ENCODE measurements at regions not wholly inside any gene's neighbourhood (a gene's known extent, or its start where the extent isn't known, plus 50 kb on each side); places are given as distances from the start of the nearest gene placed in this dataset.
"Not testable (repeated sequence)": the region's sequence is repeated elsewhere in the genome, so short reads cannot be mapped to it uniquely, and the experiment has no call there.

DNA sequence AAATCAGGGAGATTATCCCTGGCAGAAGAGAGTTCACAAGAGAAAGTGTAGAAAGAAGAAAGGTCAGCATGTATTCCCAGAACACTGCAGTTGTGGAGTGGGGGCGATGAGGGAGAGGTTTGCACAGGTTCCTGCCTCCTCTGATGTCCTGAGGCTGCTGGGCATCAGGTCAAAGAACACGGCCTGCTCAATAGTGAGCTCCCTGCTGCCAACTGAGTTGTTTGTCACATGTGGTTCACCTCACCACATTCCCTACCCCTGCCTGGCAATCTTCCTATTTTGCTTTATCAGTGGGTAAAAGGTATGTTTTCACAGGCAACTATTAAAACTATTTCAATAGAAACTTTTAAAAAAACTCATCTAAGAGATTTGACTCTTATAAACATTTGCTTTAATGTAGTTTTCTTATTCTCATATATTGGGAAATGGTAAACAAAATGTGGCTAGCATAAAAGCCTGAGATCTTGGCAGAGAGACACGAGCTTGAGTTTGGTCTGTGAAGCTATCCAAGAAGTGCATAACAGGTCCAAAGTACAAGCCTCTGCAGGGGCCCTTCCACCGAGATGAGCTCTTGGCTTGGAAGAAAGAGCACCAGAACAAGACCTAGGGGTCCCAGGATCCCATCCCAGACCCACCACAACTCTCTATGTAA, 123.9 kb upstream of the SRD5A2 start:
- no peak overlapping the region for H3K27ac ChIP-seq
- no peak for TF ChIP-seq ZFX (IDR thresholded peaks at IDR 0.05)
- TF ChIP-seq, protein P1, sequence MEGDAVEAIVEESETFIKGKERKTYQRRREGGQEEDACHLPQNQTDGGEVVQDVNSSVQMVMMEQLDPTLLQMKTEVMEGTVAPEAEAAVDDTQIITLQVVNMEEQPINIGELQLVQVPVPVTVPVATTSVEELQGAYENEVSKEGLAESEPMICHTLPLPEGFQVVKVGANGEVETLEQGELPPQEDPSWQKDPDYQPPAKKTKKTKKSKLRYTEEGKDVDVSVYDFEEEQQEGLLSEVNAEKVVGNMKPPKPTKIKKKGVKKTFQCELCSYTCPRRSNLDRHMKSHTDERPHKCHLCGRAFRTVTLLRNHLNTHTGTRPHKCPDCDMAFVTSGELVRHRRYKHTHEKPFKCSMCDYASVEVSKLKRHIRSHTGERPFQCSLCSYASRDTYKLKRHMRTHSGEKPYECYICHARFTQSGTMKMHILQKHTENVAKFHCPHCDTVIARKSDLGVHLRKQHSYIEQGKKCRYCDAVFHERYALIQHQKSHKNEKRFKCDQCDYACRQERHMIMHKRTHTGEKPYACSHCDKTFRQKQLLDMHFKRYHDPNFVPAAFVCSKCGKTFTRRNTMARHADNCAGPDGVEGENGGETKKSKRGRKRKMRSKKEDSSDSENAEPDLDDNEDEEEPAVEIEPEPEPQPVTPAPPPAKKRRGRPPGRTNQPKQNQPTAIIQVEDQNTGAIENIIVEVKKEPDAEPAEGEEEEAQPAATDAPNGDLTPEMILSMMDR (conservative IDR thresholded peaks at IDR 0.05), result no peak

DNA sequence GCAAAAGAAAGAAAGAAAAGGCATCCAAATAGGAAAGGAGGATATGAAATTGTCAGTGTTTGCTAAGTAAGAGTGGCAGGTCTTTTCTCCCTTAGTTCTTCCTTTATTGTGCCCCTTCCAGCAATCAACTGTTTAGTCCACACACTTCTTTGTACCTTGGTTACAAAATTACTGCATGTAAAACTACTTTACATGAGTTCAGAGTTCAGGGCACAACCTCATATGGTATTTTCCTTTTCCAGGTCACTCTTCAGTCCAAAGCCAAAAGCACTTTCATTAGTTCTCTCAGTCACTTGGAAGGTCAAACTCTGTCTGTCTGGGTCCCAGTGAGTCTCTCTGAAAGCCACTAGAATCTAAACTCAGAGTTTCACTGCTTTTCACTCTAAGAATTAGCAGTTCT, 122.5 kb upstream of the SRD5A2 start:
- H3K27ac ChIP-seq, result no peak overlapping the region
- no peak for TF ChIP-seq ZFX (IDR thresholded peaks at IDR 0.05)
- TF ChIP-seq, protein P1 (conservative IDR thresholded peaks at IDR 0.05), result no peak

DNA sequence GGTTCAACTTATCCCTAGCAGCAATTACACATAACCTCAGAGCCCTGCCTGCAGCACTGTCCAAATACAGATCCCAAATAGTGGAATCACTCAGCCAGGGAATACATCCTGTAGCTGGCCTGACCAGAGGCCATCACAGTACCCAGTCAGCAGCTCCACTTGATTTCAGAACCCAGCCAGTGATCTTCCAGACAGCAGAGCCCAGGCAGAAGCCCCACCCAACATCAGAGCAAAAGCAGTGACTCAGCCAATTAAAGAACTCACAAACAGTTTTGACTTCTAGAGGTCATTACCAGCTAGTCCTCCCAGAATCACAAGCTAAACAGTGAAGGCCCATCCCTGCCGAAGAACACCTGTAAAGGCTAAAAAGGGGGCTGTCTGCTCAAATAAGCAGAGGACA, 118.0 kb upstream of the SRD5A2 start:
- no peak overlapping the region for H3K27ac ChIP-seq
- TF ChIP-seq, protein P1 (conservative IDR thresholded peaks at IDR 0.05), result no peak
- TF ChIP-seq ZFX (IDR thresholded peaks at IDR 0.05), result no peak

DNA sequence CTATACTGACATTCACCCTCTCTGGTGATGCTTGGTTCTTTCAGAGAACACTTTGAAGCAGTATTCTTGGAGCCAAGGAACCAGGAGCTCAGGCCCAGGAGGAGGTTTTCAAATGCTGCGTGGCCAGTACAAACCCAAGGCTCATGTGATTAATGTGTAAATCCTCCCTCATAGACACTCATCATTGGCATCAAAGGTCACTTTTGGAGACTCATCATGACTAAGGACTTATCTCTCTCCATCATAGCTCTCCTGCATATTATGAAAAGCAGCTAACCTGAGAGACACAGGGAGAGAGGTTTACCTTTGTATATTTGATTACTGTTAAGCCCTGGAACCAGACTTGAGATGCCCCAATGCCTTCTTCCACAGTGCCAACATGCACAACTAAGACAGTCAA, 115.3 kb upstream of the SRD5A2 start:
- no peak overlapping the region for H3K27ac ChIP-seq
- TF ChIP-seq, protein P1 (conservative IDR thresholded peaks at IDR 0.05), result no peak
- TF ChIP-seq ZFX (IDR thresholded peaks at IDR 0.05), result no peak

DNA sequence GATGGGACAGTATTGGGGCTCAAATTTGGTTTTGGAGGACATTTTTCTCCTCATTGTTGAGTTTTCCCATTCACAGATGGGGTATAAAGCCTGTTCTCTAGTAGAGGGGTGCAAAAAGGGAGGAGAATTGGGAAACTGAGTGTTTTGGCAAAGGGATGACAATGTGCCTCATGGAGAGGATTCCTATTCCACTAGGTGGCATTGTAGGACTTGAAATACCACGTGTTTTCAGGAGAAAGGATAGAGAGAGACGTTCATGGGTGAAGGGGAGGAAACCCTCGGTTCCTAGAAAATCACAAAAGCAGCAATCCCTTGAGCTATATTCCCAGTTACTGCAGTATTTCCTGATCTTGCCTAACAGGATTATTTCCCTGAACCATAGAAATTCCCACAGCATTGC, 113.7 kb upstream of the SRD5A2 start:
- no peak for TF ChIP-seq ZFX (IDR thresholded peaks at IDR 0.05)
- TF ChIP-seq, protein P1 (conservative IDR thresholded peaks at IDR 0.05), result peak; percentile 37
- H3K27ac ChIP-seq, result no peak overlapping the region

DNA sequence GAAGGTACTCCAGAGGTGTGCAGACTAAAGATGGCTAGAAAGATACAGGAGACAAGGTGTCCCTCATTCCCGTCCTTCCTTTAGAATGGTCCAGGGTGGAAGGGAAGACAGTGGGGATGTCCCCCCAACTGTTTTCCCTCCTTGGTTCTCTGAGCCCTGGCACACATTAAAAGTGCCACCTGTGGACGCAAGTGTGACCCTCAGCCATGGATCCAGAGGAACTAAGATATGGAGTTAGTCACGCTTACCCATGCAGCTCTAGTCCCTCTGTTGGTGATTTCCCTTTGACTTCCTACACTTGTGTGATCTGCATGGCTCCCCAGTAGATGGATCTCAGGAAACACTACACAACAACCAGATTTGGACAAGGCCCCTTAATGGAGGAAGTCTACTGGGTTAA, 113.1 kb upstream of the SRD5A2 start:
- no peak for TF ChIP-seq ZFX (IDR thresholded peaks at IDR 0.05)
- TF ChIP-seq, protein P1 (conservative IDR thresholded peaks at IDR 0.05), result no peak
- H3K27ac ChIP-seq, result no peak overlapping the region

DNA sequence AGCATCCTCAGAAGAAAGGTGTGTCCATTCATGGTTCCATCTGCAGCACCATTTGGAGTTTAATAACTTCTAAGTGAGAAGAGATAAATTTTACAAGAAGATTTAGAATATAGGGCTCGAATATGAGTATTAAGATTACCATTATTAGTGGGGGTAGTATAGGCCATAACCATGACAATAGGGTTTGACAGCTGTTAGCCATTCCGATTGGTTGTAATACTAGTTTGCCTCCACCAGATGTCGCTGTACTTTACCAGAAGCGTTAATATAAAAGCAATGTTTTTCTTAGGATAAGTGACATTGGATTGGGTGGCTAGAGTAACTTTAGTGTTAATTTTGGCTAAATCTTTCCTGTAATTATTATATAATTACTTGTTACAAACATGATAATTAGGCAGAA, 107.5 kb upstream of the SRD5A2 start:
- TF ChIP-seq, protein P1 (conservative IDR thresholded peaks at IDR 0.05), result peak; percentile 74
- TF ChIP-seq ZFX (IDR thresholded peaks at IDR 0.05), result no peak
- H3K27ac ChIP-seq, result no peak overlapping the region

DNA sequence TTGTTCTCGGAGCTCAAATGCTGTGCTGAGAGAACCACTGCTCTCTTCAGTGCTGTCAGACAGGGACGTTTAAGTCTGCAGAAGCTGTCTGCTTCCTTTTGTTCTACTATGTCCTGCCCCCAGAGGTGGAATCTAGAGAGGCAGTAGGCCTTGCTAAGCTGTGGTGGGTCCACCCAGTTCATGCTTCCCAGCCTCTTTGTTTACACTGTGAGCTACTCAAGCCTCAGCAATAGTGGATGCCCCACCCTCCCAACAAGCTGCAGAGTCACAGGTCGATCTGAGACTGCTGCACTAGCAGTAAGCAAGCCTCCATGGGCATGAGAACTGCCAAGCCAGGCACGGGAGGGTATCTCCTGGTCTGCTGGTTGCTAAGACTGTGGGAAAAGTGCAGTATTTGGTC, 102.8 kb upstream of the SRD5A2 start:
- not testable (repeated sequence) for H3K27ac ChIP-seq

All from C4-2B (cell line).